Naive thymus-derived CD4-positive, alpha-beta T cell (primary cell): ENCODE measurements at regions not wholly inside any gene's neighbourhood (a gene's known extent, or its start where the extent isn't known, plus 50 kb on each side); places are given as distances from the start of the nearest gene placed in this dataset.
"Not testable (repeated sequence)": the region's sequence is repeated elsewhere in the genome, so short reads cannot be mapped to it uniquely, and the experiment has no call there.

Source experiments
- ATAC-seq: fragments of 150-1000 bp; cut with Tn5 transposase; 2 replicates; pipeline ENCODE4 v1.10.0; 2021; ENCODE audit warnings: mild to moderate bottlenecking, moderate library complexity
- CTCF ChIA-PET: fragments of 350-600 bp; sonication (Branson Sonifier 250); formaldehyde crosslinking; loops from one replicate; lab custom pipeline; 2021; ENCODE audit warnings: antibody characterized with exemption; lab: Charles Lee
- POLR2A ChIA-PET: fragments of 350-600 bp; sonication (Branson Sonifier 250); formaldehyde crosslinking; loops from one replicate; lab custom pipeline; 2021; ENCODE audit warnings: antibody characterized with exemption, inconsistent platforms; lab: Charles Lee
- DNase-seq, 9 donors: peaks; one replicate each; pipeline versions ENCODE4 v3.0.0 to v3.0.0-alpha.2; 2020 to 2022; ENCODE audit warnings: mixed read lengths in 1 of 9
- H3K27ac ChIP-seq: one replicate; pipeline ENCODE4 v1.7.0; 2013; ENCODE audit warnings: mild to moderate bottlenecking, low read depth, low read length, moderate library complexity
- H3K27me3 ChIP-seq, 2 donors: one replicate each; pipeline ENCODE4 v1.7.0; 2013; ENCODE audit warnings: low read length in 2 of 2, mild to moderate bottlenecking in 2 of 2, moderate library complexity in 2 of 2; ENCODE audit not compliant: control insufficient read depth in 2 of 2, insufficient read depth in 2 of 2
- H3K36me3 ChIP-seq, 3 experiments: 1 replicate in 2 of 3; 2 replicates in 1 of 3; pipeline ENCODE4 v1.7.0; 2013; ENCODE audit warnings: low read length in 3 of 3, mild to moderate bottlenecking in 3 of 3, moderate library complexity in 1 of 3; ENCODE audit not compliant: insufficient read depth in 3 of 3, control insufficient read depth in 2 of 3
- H3K4me1 ChIP-seq, 2 donors: one replicate each; pipeline ENCODE4 v1.7.0; 2013; ENCODE audit warnings: low read length in 2 of 2, mild to moderate bottlenecking in 2 of 2, moderate library complexity in 1 of 2; ENCODE audit not compliant: control insufficient read depth in 2 of 2, insufficient read depth in 2 of 2
- H3K4me3 ChIP-seq: 2 replicates; pipeline ENCODE4 v1.7.0; 2013; ENCODE audit warnings: mild to moderate bottlenecking, low read length
- H3K9me3 ChIP-seq, 3 experiments: 1 replicate in 2 of 3; 2 replicates in 1 of 3; pipeline ENCODE4 v1.7.0; 2013; ENCODE audit warnings: low read length in 3 of 3; ENCODE audit not compliant: control insufficient read depth in 2 of 3
- H3K27ac Mint-ChIP-seq, 9 donors: one replicate each; pipeline ENCODE4 v1.8.0; 2020 to 2022; ENCODE audit warnings: mixed read lengths in 9 of 9, mild to moderate bottlenecking in 8 of 9, moderate library complexity in 5 of 9, inconsistent platforms in 2 of 9
- H3K27me3 Mint-ChIP-seq, 5 donors: one replicate each; pipeline ENCODE4 v1.8.0; 2021 to 2022; ENCODE audit warnings: mixed read lengths in 5 of 5, mild to moderate bottlenecking in 1 of 5
- H3K36me3 Mint-ChIP-seq, 5 donors: one replicate each; pipeline ENCODE4 v1.8.0; 2020 to 2022; ENCODE audit warnings: mixed read lengths in 5 of 5, mild to moderate bottlenecking in 3 of 5, inconsistent platforms in 1 of 5
- H3K4me1 Mint-ChIP-seq, 7 donors: one replicate each; pipeline ENCODE4 v1.8.0; 2020 to 2022; ENCODE audit warnings: mixed read lengths in 7 of 7, mild to moderate bottlenecking in 3 of 7, inconsistent platforms in 1 of 7
- H3K4me3 Mint-ChIP-seq, 10 donors: one replicate each; pipeline ENCODE4 v1.8.0; 2020 to 2022; ENCODE audit warnings: mild to moderate bottlenecking in 10 of 10, mixed read lengths in 10 of 10, moderate library complexity in 6 of 10, inconsistent platforms in 2 of 10
- H3K9me3 Mint-ChIP-seq, 11 donors: one replicate each; pipeline ENCODE4 v1.8.0; 2020 to 2022; ENCODE audit warnings: mixed read lengths in 11 of 11, mild to moderate bottlenecking in 4 of 11, inconsistent platforms in 1 of 11, moderate library complexity in 1 of 11
- intact Hi-C, 2 donors: fragments of 100-400 bp; cut with micrococcal nuclease; formaldehyde crosslinking; loops; one replicate each; pipeline ENCODE4 v1.15.1; 2023

DNA sequence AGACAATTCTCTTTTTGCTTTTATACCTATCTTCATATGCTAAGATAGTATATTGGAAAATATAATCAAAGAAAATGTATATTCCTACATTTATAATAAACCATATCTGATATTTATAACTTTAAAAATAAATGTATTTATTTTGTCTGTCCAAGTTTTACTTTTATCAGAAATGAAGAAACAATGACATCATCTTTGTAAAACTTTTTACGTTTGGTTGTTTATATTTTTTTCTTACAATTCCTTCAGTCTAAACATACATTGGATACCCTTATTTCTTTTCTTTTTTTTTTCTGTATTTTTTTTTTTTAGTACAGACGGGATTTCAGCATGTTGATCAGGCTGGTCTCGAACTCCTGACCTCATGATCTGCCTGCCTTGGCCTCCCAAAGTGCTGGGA lies 1577.0 kb upstream of the SLC39A10 start:
- H3K9me3 ChIP-seq = no peaks in the 10 kb centered on the region
- H3K27ac ChIP-seq = no peak overlapping the region
- no peak for ATAC-seq

DNA sequence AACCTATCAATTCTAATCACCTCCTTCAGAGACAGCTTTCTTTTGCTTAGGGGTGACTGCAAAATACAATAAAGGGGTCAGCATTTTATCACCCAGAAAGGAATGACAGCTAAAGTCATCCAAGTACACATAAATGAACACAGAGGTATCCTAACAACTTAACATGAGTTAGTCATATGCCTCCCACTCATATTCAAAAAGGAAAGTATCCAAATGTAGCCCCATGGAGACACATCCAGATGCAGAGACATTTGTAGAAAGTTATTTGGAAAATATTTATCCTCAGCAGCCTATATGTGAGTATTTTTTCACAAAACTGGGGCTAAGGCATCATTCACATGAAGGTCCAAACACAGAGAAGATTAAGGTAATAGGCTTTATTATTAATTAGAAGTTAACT lies 1579.7 kb upstream of the SLC39A10 start:
- H3K4me1 ChIP-seq = no peaks in the 10 kb centered on the region
- intact Hi-C loops = no loop called here
- Mint-ChIP-seq H3K4me3 (no peak overlapping the region), H3K27me3 (no peaks in the 10 kb centered on the region), H3K4me1 (no peaks in the 10 kb centered on the region), H3K27ac (no peak overlapping the region), H3K9me3 (peaks cover 0 to 6% (median 0%) of the 10 kb centered on the region in 11 donors), H3K36me3 (no peaks in the 10 kb centered on the region)
- POLR2A ChIA-PET = no interaction called here
- ATAC-seq (no peak), DNase-seq (no peak)
- no peaks in the 10 kb centered on the region for H3K9me3 ChIP-seq
- CTCF ChIA-PET = no interaction called here
- no peak overlapping the region for H3K27ac ChIP-seq
- H3K4me3 ChIP-seq = no peak overlapping the region
- no peaks in the 10 kb centered on the region for H3K36me3 ChIP-seq
- H3K27me3 ChIP-seq = no peaks in the 10 kb centered on the region

More for the DNA sequence above, 1577.0 kb upstream of the SLC39A10 start:
- H3K36me3 Mint-ChIP-seq = no peaks in the 10 kb centered on the region
- Histone ChIP-seq H3K36me3 (no peaks in the 10 kb centered on the region), H3K27me3 (no peaks in the 10 kb centered on the region), H3K4me3 (no peak overlapping the region), H3K4me1 (no peaks in the 10 kb centered on the region)
- H3K4me3 Mint-ChIP-seq = no peak overlapping the region
- no peak overlapping the region for H3K27ac Mint-ChIP-seq
- no peaks in the 10 kb centered on the region for H3K4me1 Mint-ChIP-seq
- intact Hi-C loops = no loop called here
- POLR2A ChIA-PET = no interaction called here
- H3K27me3 Mint-ChIP-seq = no peaks in the 10 kb centered on the region
- peaks cover 0 to 2% (median 0%) of the 10 kb centered on the region in 11 donors for H3K9me3 Mint-ChIP-seq
- no peak for DNase-seq
- CTCF ChIA-PET = no interaction called here

DNA sequence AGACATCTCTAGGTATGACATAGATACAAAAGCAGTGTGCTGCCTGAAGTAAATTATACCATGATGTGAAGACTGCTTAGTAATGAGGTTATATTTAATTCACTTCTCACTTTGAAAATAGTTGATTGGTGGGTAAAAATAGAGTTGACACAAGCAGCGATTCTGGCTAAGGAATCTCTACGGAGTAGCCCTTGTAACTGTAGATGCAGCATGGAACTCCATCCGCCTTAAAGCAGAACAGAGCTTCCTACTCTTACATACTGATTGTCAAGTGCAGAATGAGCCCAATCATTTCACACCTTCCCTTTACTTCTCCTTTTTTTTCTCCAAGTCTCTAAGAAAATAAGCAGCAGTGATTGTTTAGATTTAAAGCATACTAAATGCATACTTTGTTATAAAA lies 1594.6 kb upstream of the SLC39A10 start:
- no peak overlapping the region for H3K4me3 Mint-ChIP-seq
- no peaks in the 10 kb centered on the region for H3K36me3 Mint-ChIP-seq
- ATAC-seq (no peak), DNase-seq (no peak)
- no peaks in the 10 kb centered on the region for H3K27me3 Mint-ChIP-seq
- Histone ChIP-seq H3K36me3 (no peaks in the 10 kb centered on the region), H3K4me3 (no peak overlapping the region), H3K4me1 (no peaks in the 10 kb centered on the region), H3K27ac (no peak overlapping the region), H3K27me3 (no peaks in the 10 kb centered on the region), H3K9me3 (no peaks in the 10 kb centered on the region)
- ChIA-PET CTCF (no interaction called here), POLR2A (no interaction called here)
- H3K4me1 Mint-ChIP-seq = no peaks in the 10 kb centered on the region
- H3K9me3 Mint-ChIP-seq = peaks cover 0 to 8% (median 0%) of the 10 kb centered on the region in 11 donors
- no peak overlapping the region for H3K27ac Mint-ChIP-seq
- intact Hi-C loops = no loop called here

DNA sequence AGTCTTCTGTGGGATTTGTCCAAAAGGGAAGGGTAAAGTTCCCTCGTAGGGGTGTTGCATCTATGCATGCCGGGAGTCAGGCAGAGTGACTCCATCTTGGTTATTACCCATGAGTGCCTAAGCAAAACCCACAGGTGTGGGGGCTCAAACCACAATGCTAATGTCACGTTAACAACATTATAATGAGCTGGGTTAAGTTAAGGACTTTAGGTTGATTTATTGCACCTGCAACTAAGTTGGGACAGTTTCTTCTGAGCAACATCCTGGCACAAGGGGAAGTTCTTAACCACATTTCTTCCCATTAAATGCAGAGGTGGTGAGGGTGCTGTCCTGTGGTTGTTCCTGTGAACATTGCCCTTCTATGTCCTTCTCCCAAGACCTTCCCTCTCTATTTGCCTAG lies 1596.8 kb upstream of the SLC39A10 start:
- no peak overlapping the region for H3K4me3 Mint-ChIP-seq
- H3K36me3 ChIP-seq = no peaks in the 10 kb centered on the region
- no peak for DNase-seq
- intact Hi-C loops = no loop called here
- no peak for ATAC-seq
- peaks cover 0 to 8% (median 0%) of the 10 kb centered on the region in 11 donors for H3K9me3 Mint-ChIP-seq
- no peak overlapping the region for H3K27ac Mint-ChIP-seq
- H3K4me1 ChIP-seq = no peaks in the 10 kb centered on the region
- H3K36me3 Mint-ChIP-seq = no peaks in the 10 kb centered on the region
- H3K4me1 Mint-ChIP-seq = no peaks in the 10 kb centered on the region
- no peak overlapping the region for H3K27ac ChIP-seq
- ChIA-PET POLR2A (no interaction called here), CTCF (no interaction called here)
- no peaks in the 10 kb centered on the region for H3K27me3 Mint-ChIP-seq
- H3K4me3 ChIP-seq = no peak overlapping the region
- no peaks in the 10 kb centered on the region for H3K9me3 ChIP-seq
- no peaks in the 10 kb centered on the region for H3K27me3 ChIP-seq

DNA sequence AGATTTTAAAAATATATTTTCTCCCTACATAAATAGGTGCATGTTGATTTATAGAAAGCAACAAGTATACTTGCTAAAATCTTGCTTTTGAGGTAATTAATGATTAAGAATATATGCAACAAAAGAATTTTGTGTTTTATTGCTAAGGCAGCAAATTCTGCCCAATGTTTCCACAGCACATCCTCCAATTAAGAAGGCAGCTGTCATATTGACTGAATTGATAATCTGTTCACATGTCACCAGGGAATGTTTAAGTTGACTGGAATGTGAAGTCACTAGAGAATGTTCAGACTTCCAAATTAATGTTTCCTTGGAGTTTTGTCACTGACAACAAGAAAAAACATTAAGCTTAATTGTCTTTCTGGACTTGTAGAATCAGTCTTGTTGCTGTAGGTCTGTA lies 1602.7 kb upstream of the SLC39A10 start:
- ATAC-seq (no peak), DNase-seq (no peak)
- H3K9me3 Mint-ChIP-seq = peaks cover 0 to 8% (median 0%) of the 10 kb centered on the region in 11 donors
- Histone ChIP-seq H3K4me3 (no peak overlapping the region), H3K27me3 (no peaks in the 10 kb centered on the region), H3K27ac (no peak overlapping the region), H3K4me1 (no peaks in the 10 kb centered on the region), H3K9me3 (no peaks in the 10 kb centered on the region), H3K36me3 (no peaks in the 10 kb centered on the region)
- H3K36me3 Mint-ChIP-seq = no peaks in the 10 kb centered on the region
- no peak overlapping the region for H3K27ac Mint-ChIP-seq
- H3K4me3 Mint-ChIP-seq = no peak overlapping the region
- intact Hi-C loops = no loop called here
- CTCF ChIA-PET = no interaction called here
- POLR2A ChIA-PET = no interaction called here
- H3K4me1 Mint-ChIP-seq = no peaks in the 10 kb centered on the region
- no peaks in the 10 kb centered on the region for H3K27me3 Mint-ChIP-seq

DNA sequence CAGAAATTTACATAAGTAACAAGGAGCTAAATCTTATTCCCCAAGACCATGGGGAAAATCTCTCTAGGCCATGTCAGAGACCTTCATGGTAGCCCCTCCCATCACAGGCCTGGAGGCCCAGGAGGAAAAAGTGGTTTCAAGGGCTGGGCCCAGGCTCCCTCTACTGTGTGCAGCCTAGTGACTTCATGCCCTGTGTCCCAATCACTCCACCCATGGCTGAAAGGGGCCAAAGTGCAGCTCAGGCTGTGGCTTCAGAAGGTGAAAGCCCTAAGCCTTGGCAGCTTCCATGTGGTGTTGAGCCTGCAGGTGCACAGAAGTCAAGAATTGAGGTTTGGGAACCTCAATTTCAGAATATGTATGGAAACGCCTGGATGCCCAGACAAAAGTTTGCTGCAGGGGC lies 1612.7 kb upstream of the SLC39A10 start:
- Mint-ChIP-seq H3K9me3 (peaks cover 0 to 5% (median 0%) of the 10 kb centered on the region in 11 donors), H3K27me3 (no peaks in the 10 kb centered on the region), H3K36me3 (no peaks in the 10 kb centered on the region), H3K4me3 (no peak overlapping the region), H3K27ac (no peak overlapping the region), H3K4me1 (no peaks in the 10 kb centered on the region)
- H3K27ac ChIP-seq = no peak overlapping the region
- H3K36me3 ChIP-seq = no peaks in the 10 kb centered on the region
- H3K4me1 ChIP-seq = no peaks in the 10 kb centered on the region
- ATAC-seq (no peak), DNase-seq (no peak)
- no peak overlapping the region for H3K4me3 ChIP-seq
- H3K27me3 ChIP-seq = no peaks in the 10 kb centered on the region
- no peaks in the 10 kb centered on the region for H3K9me3 ChIP-seq
- ChIA-PET CTCF (no interaction called here), POLR2A (no interaction called here)
- intact Hi-C loops = no loop called here

DNA sequence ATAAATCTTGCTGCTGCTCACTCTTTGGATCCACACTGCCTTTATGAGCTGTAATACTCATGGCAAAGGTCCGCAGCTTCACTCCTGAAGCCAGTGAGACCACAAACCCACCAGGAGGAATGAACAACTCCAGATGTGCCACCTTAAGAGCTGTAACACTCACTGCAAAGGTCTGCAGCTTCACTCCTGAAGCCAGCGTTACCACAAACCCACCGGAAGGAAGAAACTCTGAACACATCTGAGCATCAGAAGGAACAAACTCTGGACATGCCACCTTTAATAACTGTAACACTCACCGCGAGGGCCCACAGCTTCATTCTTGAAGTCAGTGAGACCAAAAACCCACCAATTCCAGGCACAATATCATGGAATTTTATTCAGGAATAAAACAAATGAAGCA lies 1635.9 kb upstream of the SLC39A10 start:
- intact Hi-C loops, H3K27ac ChIP-seq, H3K27me3 ChIP-seq, H3K27me3 Mint-ChIP-seq, ATAC-seq, DNase-seq, H3K36me3 Mint-ChIP-seq, H3K4me3 ChIP-seq, CTCF ChIA-PET, H3K36me3 ChIP-seq, H3K9me3 ChIP-seq, H3K4me1 ChIP-seq, H3K4me3 Mint-ChIP-seq, H3K27ac Mint-ChIP-seq, H3K4me1 Mint-ChIP-seq, H3K9me3 Mint-ChIP-seq, POLR2A ChIA-PET: not testable (repeated sequence)
